Inflammatory macrophage (primary cell): ENCODE measurements at regions not wholly inside any gene's neighbourhood (a gene's known extent, or its start where the extent isn't known, plus 50 kb on each side); places are given as distances from the start of the nearest gene placed in this dataset.
"Not testable (repeated sequence)": the region's sequence is repeated elsewhere in the genome, so short reads cannot be mapped to it uniquely, and the experiment has no call there.

ENCODE experiments used
- DNase-seq, 2 donors: peaks; one replicate each; pipeline ENCODE4 v3.0.0-alpha.2; 2020 to 2022

DNA sequence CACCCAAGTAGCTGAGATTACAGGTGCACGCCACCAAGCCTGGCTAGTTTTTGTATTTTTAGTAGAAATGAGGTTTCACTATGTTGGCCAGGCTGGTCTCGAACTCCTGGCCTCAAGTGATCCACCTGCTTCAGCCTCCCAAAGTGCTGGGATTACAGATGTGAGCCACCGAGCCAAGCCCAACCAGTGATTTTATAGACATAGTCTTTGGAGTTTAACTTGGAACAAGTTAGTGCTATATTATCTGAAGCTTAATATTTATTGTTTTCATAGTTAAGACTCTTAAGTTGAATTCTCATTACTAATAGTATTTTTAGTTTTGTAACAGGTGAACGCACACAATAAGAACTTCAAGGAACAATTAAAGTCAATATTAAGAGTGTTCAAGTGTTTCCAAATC is 122.1 kb downstream of the SPAG6 start:
- not testable (repeated sequence) for DNase-seq

DNA sequence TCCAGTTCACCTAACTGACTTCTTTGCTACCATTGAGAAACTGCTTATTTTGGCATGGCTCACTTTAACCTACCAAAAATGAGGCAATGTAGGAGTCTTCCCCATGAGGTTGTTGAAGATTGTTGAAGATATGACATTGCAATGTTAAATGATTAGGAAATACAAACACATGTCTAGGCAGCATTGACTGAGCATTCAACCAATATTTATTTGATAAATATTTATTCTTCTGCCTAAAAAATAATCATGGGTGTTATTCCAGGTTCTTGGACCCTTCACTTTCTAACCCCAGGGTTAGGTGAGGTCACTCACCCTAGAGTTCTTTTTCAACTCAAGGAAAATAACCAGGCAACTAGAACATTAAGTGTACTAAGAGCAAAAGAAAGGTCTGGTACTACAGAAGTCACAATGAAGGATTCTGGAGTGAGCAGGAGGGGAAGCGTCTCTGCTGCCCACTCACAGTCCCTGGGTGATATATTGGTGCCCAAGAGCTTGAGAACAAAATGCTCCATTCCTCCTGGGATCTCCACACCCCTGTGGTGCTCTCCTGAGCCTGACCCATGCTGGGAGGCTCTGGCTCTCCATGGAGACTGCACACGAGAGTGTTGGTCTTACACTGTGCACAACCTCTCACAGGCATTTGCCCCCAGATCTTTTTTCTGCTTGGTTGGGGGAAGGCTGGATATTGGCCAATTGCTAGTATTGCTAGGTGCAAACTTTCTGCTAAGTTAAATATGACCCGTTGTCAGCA is 123.4 kb downstream of the SPAG6 start:
- no peak for DNase-seq

DNA sequence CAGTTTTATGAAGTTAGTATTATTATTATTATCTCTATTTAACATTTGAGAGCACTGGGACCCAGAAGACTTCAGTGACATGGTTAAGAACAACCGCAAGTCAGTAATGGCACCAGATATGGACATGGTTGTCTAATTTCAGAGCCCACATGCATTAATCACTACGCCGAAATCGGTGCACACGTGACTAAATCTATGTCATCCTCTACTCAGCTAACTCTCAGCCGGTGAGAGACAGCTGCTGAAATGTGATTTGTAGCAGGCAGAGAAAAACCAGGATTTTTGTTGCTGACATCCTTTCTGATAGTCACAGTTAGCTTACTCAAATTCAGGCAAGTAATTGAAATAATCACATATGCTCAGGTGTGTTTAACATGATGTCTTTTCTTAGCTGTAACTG is 127.7 kb downstream of the SPAG6 start:
- DNase-seq = no peak

DNA sequence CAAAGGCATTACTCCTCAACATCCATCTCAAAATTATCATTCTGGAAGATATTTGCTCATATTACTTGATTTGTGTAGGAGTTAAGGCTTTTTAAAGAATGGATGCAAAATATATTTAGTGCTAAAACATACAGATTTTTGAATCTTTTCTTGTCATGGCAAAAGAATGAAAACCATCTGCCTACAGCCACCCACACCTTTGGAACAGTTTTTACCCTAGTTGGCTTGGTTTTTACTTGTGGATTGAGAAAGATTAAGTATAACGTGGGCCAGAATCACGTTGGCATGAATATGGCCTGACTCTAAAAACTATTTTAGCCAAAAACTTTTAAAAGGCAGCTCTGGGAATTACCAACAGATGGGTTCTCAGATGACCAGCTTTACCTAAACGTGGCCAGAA is 128.2 kb downstream of the SPAG6 start:
- no peak for DNase-seq

GRCh38 chr10:22475651-22476600 is 130.6 kb downstream of the SPAG6 start:
- DNase-seq = peak in 1 of 2 donors; percentile 29

- DNase-seq = no peak
Measured at GRCh38 chr10:22476601-22477321, 131.5 kb downstream of the SPAG6 start.

- no peak for DNase-seq
Measured at GRCh38 chr10:22477334-22478287, 132.3 kb downstream of the SPAG6 start.

GRCh38 chr10:22478555-22479334 is 133.4 kb downstream of the SPAG6 start:
- no peak for DNase-seq

GRCh38 chr10:22479419-22479818 is 134.1 kb downstream of the SPAG6 start:
- no peak for DNase-seq

DNA sequence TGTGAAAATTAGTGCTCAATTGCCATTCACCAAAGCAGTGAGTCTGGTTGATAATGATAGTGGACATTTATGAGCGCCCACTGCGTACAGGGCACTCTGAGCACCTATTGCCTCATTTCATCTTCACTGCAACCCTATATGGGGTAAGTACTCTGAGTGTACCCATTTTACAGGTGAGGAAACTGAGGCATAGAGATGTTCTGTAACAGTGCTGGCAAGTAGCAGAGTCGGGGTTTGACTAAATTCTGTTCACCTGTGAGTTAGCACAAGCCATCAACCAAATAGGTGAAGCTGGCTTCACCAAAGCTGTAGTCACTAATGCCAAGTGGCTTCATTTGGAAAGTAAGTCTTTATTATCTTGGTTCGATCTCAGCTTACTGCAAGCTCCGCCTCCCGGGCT is 135.8 kb downstream of the SPAG6 start:
- DNase-seq = no peak

GRCh38 chr10:22481687-22482539 is 136.6 kb downstream of the SPAG6 start:
- DNase-seq = no peak

- no peak for DNase-seq
Measured at GRCh38 chr10:22483132-22483531, 137.8 kb downstream of the SPAG6 start.
